OCI-LY7 (cell line): ENCODE measurements at regions not wholly inside any gene's neighbourhood (a gene's known extent, or its start where the extent isn't known, plus 50 kb on each side); places are given as distances from the start of the nearest gene placed in this dataset.

Source experiments
- BruUV-seq: library from RNA; stranded (reverse); fragments of 400-500 nt; replicated peaks from 2 replicates; lab custom pipeline; 2021; lab: Mats Ljungman, UMichigan
- CTCF ChIA-PET: fragments of 300-600 bp; sonication (Branson Sonifier 250); formaldehyde crosslinking; loops from one replicate; lab custom pipeline; 2022; ENCODE audit warnings: antibody characterized with exemption; ENCODE audit not compliant: unreplicated experiment; lab: Charles Lee
- POLR2A ChIA-PET: fragments of 300-600 bp; sonication (Branson Sonifier 250); formaldehyde crosslinking; loops from one replicate; lab custom pipeline; 2022; ENCODE audit warnings: antibody characterized with exemption; lab: Charles Lee
- DNase-seq: peaks from one replicate; pipeline ENCODE4 v3.0.0-alpha.2; 2015; ENCODE audit warnings: low spot score
- H2AFZ ChIP-seq: fragments of 200-600 bp; sonication (generic), shearing (Covaris generic); 2 replicates; pipeline ENCODE4 v1.6.1; 2014; ENCODE audit warnings: mild to moderate bottlenecking, antibody characterized with exemption, low read length, moderate library complexity
- H3K27ac ChIP-seq: fragments of 200-600 bp; sonication (generic); 2 replicates; pipeline ENCODE4 v1.5.1; 2014; ENCODE audit warnings: mixed run types, low read depth, mild to moderate bottlenecking, moderate library complexity, low read length, inconsistent platforms; ENCODE audit not compliant: poor library complexity, severe bottlenecking
- H3K36me3 ChIP-seq: fragments of 200-600 bp; sonication (generic); 2 replicates; pipeline ENCODE4 v1.6.1; 2014; ENCODE audit warnings: mild to moderate bottlenecking, antibody characterized with exemption, low read length, moderate library complexity, mixed read lengths; ENCODE audit not compliant: insufficient read depth
- H3K4me1 ChIP-seq: fragments of 200-600 bp; sonication (generic); 2 replicates; pipeline ENCODE4 v1.5.1; 2014; ENCODE audit warnings: mild to moderate bottlenecking, low read length; ENCODE audit not compliant: insufficient read depth, poor library complexity, severe bottlenecking
- H3K4me2 ChIP-seq: fragments of 200-600 bp; sonication (generic); 2 replicates; pipeline ENCODE4 v1.6.1; 2014; ENCODE audit warnings: mild to moderate bottlenecking, low read length
- H3K4me3 ChIP-seq: fragments of 200-600 bp; sonication (generic); 2 replicates; pipeline ENCODE4 v1.5.1; 2014; ENCODE audit warnings: mild to moderate bottlenecking, low read depth, low read length; ENCODE audit not compliant: poor library complexity, severe bottlenecking
- H3K79me2 ChIP-seq: fragments of 200-600 bp; sonication (generic); 2 replicates; pipeline ENCODE4 v1.6.1; 2016; ENCODE audit warnings: low read depth, mild to moderate bottlenecking, low read length, moderate library complexity, mixed read lengths; ENCODE audit not compliant: insufficient read depth
- H3K9me2 ChIP-seq: fragments of 200-600 bp; sonication (generic); 2 replicates; pipeline ENCODE4 v1.6.1; 2016; ENCODE audit warnings: mild to moderate bottlenecking, low read length, mixed read lengths; ENCODE audit not compliant: insufficient read depth
- H3K9me3 ChIP-seq: fragments of 200-600 bp; sonication (generic); 2 replicates; pipeline ENCODE4 v1.6.1; 2014; ENCODE audit warnings: mild to moderate bottlenecking, mixed run types, low read length, mixed read lengths
- H4K20me1 ChIP-seq: fragments of 200-600 bp; sonication (generic); 2 replicates; pipeline ENCODE4 v1.6.1; 2014; ENCODE audit warnings: mild to moderate bottlenecking, antibody characterized with exemption, low read length, moderate library complexity, mixed read lengths; ENCODE audit not compliant: insufficient read depth
- EZH2phosphoT487 ChIP-seq: fragments of 200-600 bp; sonication (generic); IDR thresholded peaks from 2 replicates; pipeline ENCODE4 v1.6.1; 2018; ENCODE audit warnings: low read depth, borderline replicate concordance, mild to moderate bottlenecking, mixed run types, antibody characterized with exemption, low read length, moderate library complexity, mixed read lengths
- intact Hi-C: fragments of 100-400 bp; cut with micrococcal nuclease; formaldehyde crosslinking; loops from one replicate; pipeline ENCODE4 v1.10.0; 2022; ENCODE audit not compliant: unreplicated experiment
- TF ChIP-seq, protein P1 (sequence below): fragments of 200-600 bp; sonication (generic); conservative IDR thresholded peaks from 2 replicates; pipeline ENCODE4 v1.5.1; 2014; ENCODE audit warnings: mild to moderate bottlenecking, antibody characterized with exemption, low read length, moderate library complexity, mixed read lengths

DNA sequence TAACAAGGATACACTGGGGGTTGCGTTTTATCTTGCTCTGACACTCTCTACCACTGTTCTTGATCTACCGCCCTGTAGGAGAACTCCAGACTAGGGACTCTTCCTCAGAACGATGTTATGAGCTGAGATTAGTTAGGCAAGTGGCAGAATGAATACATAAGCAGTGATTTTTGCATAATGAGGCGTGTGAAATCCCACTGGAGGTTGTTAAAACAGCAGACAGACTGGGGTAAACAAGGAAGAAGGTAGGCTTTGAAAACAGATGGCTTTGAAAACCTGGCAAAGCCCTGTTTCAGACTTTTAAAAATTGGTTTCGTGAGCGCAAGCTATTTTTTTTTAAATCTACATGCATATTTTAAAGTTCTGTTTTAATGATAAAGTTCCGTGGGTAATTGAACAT is 785.2 kb downstream of the TYW1 start:
- no peak for DNase-seq
- no peak overlapping the region for H3K27ac ChIP-seq
- CTCF ChIA-PET = no interaction called here
- H3K9me3 ChIP-seq = no peaks in the 10 kb centered on the region
- H3K4me3 ChIP-seq = no peak overlapping the region
- H3K36me3 ChIP-seq = no peaks in the 10 kb centered on the region
- POLR2A ChIA-PET = no interaction called here
- H3K4me1 ChIP-seq = no peaks in the 10 kb centered on the region
- no peak overlapping the region for H2AFZ ChIP-seq
- H4K20me1 ChIP-seq = no peaks in the 10 kb centered on the region
- no TSS peak for BruUV-seq
- H3K4me2 ChIP-seq = no peak overlapping the region
- H3K9me2 ChIP-seq = no peaks in the 10 kb centered on the region
- TF ChIP-seq EZH2phosphoT487 = no peak
- TF ChIP-seq, protein P1, sequence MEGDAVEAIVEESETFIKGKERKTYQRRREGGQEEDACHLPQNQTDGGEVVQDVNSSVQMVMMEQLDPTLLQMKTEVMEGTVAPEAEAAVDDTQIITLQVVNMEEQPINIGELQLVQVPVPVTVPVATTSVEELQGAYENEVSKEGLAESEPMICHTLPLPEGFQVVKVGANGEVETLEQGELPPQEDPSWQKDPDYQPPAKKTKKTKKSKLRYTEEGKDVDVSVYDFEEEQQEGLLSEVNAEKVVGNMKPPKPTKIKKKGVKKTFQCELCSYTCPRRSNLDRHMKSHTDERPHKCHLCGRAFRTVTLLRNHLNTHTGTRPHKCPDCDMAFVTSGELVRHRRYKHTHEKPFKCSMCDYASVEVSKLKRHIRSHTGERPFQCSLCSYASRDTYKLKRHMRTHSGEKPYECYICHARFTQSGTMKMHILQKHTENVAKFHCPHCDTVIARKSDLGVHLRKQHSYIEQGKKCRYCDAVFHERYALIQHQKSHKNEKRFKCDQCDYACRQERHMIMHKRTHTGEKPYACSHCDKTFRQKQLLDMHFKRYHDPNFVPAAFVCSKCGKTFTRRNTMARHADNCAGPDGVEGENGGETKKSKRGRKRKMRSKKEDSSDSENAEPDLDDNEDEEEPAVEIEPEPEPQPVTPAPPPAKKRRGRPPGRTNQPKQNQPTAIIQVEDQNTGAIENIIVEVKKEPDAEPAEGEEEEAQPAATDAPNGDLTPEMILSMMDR = no peak
- intact Hi-C loops = no loop called here
- no peaks in the 10 kb centered on the region for H3K79me2 ChIP-seq

GRCh38 chr7:67786021-67786420 is 789.4 kb downstream of the TYW1 start:
- no peaks in the 10 kb centered on the region for H3K79me2 ChIP-seq
- no peaks in the 10 kb centered on the region for H3K9me2 ChIP-seq
- no peaks in the 10 kb centered on the region for H3K9me3 ChIP-seq
- no peak for DNase-seq
- POLR2A ChIA-PET = no interaction called here
- H4K20me1 ChIP-seq = no peaks in the 10 kb centered on the region
- no peaks in the 10 kb centered on the region for H3K4me1 ChIP-seq
- TF ChIP-seq, protein P1 = no peak
- no peak for TF ChIP-seq EZH2phosphoT487
- no peaks in the 10 kb centered on the region for H3K36me3 ChIP-seq
- CTCF ChIA-PET = no interaction called here
- intact Hi-C loops = no loop called here
- no peak overlapping the region for H3K27ac ChIP-seq
- H3K4me3 ChIP-seq = no peak overlapping the region
- BruUV-seq = no TSS peak
- H3K4me2 ChIP-seq = no peak overlapping the region
- H2AFZ ChIP-seq = no peak overlapping the region

- ChIA-PET POLR2A (no interaction called here), CTCF (no interaction called here)
- H3K27ac ChIP-seq = no peak overlapping the region
- no peak for TF ChIP-seq EZH2phosphoT487
- TF ChIP-seq, protein P1 = 0 out of 2 replicates have a peak, but pooled peaks have one; percentile 15
- H3K4me2 ChIP-seq = no peak overlapping the region
- H3K4me1 ChIP-seq = no peaks in the 10 kb centered on the region
- H3K9me2 ChIP-seq = no peaks in the 10 kb centered on the region
- H3K4me3 ChIP-seq = no peak overlapping the region
- intact Hi-C loops = no loop called here
- H3K9me3 ChIP-seq = no peaks in the 10 kb centered on the region
- H3K79me2 ChIP-seq = no peaks in the 10 kb centered on the region
- no TSS peak for BruUV-seq
- no peak overlapping the region for H2AFZ ChIP-seq
- no peaks in the 10 kb centered on the region for H4K20me1 ChIP-seq
- H3K36me3 ChIP-seq = no peaks in the 10 kb centered on the region
- no peak for DNase-seq
Measured at GRCh38 chr7:67788669-67789068, 792.0 kb downstream of the TYW1 start.
